ENCODE measurements at regions not wholly inside any gene's neighbourhood (a gene's known extent, or its start where the extent isn't known, plus 50 kb on each side); places are given as distances from the start of the nearest gene placed in this dataset.
"Not testable (repeated sequence)": the region's sequence is repeated elsewhere in the genome, so short reads cannot be mapped to it uniquely, and the experiment has no call there.

- peak in 1 of 2 donors; percentile 56 for DNase-seq (ENCODE audit: low read depth in 2 of 2)
These were observed 77.1 kb upstream of the IGFBP7 start for GRCh38 chr4:57187246-57187645.

- DNase-seq (ENCODE audit: low read depth in 2 of 2): no peak
These were observed 74.3 kb upstream of the IGFBP7 start for GRCh38 chr4:57184378-57185029.

- peak; percentile 49 to 74 for DNase-seq (ENCODE audit: low read depth in 2 of 2)
These were observed 72.1 kb upstream of the IGFBP7 start for GRCh38 chr4:57182132-57182874.

- not testable (repeated sequence) for DNase-seq (ENCODE audit: low read depth in 2 of 2)
These were observed 63.0 kb upstream of the IGFBP7 start for GRCh38 chr4:57173136-57173535.

- DNase-seq (ENCODE audit: low read depth in 2 of 2): peak in 1 of 2 donors; percentile 46
These were observed 61.9 kb upstream of the IGFBP7 start for GRCh38 chr4:57172065-57172464.

GRCh38 chr4:57168982-57169381 lies 58.8 kb upstream of the IGFBP7 start:
- no peak for DNase-seq (ENCODE audit: low read depth in 2 of 2)

- DNase-seq (ENCODE audit: low read depth in 2 of 2): peak; percentile 52 to 88
These were observed 53.6 kb upstream of the IGFBP7 start for GRCh38 chr4:57163530-57164459.

GRCh38 chr4:57162499-57163019 lies 52.4 kb upstream of the IGFBP7 start:
- no peak for DNase-seq (ENCODE audit: low read depth in 2 of 2)

Measured in dermis microvascular lymphatic vessel endothelial cell (primary cell).